GM12878 (cell line): ENCODE measurements at regions not wholly inside any gene's neighbourhood (a gene's known extent, or its start where the extent isn't known, plus 50 kb on each side); places are given as distances from the start of the nearest gene placed in this dataset.

ENCODE experiments used
- MEF2B ChIP-seq: fragments of 450-650 bp; IDR thresholded peaks from 2 replicates; pipeline ENCODE4 v1.6.1; 2018; ENCODE audit warnings: mild to moderate bottlenecking, moderate library complexity; ENCODE audit not compliant: partially characterized antibody, poor library complexity, severe bottlenecking
- YBX1 ChIP-seq: fragments of 450-650 bp; IDR thresholded peaks from 2 replicates; pipeline ENCODE4 v1.6.1; 2016; ENCODE audit warnings: antibody characterized with exemption
- TF ChIP-seq, protein P1 (sequence below): fragments of 450-650 bp; IDR thresholded peaks from 2 replicates; pipeline ENCODE4 v1.6.1; 2018; ENCODE audit warnings: borderline replicate concordance, mild to moderate bottlenecking; ENCODE audit not compliant: partially characterized antibody
- TF ChIP-seq, protein P2 (sequence below): fragments of 450-650 bp; formaldehyde crosslinking; IDR thresholded peaks from 2 replicates; pipeline ENCODE4 v1.4.0; 2020; ENCODE audit warnings: mild to moderate bottlenecking, moderate library complexity
- TF ChIP-seq, protein P3 (sequence below): fragments of 450-650 bp; IDR thresholded peaks from 2 replicates; pipeline ENCODE4 v1.6.1; 2017; ENCODE audit warnings: borderline replicate concordance

DNA sequence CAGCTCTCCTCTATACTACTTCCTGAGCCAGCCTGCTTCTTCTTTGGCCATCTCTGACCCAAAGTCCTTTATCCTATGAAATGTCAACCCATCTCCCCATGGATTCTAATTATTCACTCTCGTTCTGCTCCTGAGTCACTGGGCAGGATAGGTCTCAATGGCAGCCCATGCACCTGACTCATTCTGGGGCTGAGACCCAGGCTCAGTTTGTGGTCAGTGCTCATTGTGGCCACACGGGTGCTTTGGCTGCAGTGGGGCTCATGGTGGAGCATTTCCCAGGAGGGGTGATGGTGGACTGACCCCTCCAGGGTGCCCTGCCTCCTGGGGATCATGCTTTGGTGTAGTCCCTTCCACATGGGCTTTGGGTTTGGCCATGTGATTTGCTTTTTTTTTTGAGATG is 154.8 kb upstream of the WSCD1 start (continued):
- TF ChIP-seq, protein P1, sequence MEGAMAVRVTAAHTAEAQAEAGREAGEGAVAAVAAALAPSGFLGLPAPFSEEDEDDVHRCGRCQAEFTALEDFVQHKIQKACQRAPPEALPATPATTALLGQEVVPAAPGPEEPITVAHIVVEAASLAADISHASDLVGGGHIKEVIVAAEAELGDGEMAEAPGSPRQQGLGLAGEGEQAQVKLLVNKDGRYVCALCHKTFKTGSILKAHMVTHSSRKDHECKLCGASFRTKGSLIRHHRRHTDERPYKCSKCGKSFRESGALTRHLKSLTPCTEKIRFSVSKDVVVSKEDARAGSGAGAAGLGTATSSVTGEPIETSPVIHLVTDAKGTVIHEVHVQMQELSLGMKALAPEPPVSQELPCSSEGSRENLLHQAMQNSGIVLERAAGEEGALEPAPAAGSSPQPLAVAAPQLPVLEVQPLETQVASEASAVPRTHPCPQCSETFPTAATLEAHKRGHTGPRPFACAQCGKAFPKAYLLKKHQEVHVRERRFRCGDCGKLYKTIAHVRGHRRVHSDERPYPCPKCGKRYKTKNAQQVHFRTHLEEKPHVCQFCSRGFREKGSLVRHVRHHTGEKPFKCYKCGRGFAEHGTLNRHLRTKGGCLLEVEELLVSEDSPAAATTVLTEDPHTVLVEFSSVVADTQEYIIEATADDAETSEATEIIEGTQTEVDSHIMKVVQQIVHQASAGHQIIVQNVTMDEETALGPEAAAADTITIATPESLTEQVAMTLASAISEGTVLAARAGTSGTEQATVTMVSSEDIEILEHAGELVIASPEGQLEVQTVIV, result no peak
- TF ChIP-seq, protein P2, sequence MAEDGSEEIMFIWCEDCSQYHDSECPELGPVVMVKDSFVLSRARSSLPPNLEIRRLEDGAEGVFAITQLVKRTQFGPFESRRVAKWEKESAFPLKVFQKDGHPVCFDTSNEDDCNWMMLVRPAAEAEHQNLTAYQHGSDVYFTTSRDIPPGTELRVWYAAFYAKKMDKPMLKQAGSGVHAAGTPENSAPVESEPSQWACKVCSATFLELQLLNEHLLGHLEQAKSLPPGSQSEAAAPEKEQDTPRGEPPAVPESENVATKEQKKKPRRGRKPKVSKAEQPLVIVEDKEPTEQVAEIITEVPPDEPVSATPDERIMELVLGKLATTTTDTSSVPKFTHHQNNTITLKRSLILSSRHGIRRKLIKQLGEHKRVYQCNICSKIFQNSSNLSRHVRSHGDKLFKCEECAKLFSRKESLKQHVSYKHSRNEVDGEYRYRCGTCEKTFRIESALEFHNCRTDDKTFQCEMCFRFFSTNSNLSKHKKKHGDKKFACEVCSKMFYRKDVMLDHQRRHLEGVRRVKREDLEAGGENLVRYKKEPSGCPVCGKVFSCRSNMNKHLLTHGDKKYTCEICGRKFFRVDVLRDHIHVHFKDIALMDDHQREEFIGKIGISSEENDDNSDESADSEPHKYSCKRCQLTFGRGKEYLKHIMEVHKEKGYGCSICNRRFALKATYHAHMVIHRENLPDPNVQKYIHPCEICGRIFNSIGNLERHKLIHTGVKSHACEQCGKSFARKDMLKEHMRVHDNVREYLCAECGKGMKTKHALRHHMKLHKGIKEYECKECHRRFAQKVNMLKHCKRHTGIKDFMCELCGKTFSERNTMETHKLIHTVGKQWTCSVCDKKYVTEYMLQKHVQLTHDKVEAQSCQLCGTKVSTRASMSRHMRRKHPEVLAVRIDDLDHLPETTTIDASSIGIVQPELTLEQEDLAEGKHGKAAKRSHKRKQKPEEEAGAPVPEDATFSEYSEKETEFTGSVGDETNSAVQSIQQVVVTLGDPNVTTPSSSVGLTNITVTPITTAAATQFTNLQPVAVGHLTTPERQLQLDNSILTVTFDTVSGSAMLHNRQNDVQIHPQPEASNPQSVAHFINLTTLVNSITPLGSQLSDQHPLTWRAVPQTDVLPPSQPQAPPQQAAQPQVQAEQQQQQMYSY (CRISPR knock-in tag), result no peak
- TF ChIP-seq, protein P3, sequence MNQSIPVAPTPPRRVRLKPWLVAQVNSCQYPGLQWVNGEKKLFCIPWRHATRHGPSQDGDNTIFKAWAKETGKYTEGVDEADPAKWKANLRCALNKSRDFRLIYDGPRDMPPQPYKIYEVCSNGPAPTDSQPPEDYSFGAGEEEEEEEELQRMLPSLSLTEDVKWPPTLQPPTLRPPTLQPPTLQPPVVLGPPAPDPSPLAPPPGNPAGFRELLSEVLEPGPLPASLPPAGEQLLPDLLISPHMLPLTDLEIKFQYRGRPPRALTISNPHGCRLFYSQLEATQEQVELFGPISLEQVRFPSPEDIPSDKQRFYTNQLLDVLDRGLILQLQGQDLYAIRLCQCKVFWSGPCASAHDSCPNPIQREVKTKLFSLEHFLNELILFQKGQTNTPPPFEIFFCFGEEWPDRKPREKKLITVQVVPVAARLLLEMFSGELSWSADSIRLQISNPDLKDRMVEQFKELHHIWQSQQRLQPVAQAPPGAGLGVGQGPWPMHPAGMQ, result no peak
- no peak for TF ChIP-seq YBX1
- no peak for TF ChIP-seq MEF2B
